ENCODE measurements at regions not wholly inside any gene's neighbourhood (a gene's known extent, or its start where the extent isn't known, plus 50 kb on each side); places are given as distances from the start of the nearest gene placed in this dataset.

DNA sequence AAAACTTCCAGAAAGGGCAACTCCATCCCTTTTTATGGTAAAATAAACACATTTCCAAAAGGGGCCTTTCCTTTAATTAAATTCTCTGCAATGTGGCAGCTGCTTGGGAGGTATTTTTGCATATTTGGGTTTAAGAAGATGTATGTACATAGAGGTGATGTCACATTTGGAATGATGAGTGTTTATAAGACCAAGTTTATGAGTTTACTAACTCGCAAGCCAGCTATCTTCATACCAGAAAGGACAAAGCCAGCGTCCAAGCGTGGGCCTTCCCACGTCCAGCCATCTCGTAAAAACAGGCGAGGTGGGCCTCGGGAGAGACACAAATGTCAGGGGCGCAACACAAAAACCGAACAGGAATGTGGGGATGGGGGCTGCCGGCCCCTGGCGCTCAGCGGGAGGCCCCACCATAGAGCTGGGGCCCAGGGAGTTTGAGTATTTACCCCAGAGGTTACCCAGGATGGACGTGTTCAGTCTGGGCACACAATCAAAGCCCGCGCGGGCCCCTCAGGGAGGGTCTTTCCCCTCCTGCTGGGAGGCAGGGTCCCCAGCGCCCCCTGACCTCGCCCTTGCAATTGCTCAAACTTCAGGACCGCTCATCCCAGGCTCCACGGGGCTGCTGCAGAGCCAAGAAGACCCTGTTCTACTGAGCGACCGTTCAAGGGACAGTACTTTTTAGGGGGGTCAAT, 137.3 kb downstream of the TWIST2 start:
- TF ChIP-seq, protein P1, sequence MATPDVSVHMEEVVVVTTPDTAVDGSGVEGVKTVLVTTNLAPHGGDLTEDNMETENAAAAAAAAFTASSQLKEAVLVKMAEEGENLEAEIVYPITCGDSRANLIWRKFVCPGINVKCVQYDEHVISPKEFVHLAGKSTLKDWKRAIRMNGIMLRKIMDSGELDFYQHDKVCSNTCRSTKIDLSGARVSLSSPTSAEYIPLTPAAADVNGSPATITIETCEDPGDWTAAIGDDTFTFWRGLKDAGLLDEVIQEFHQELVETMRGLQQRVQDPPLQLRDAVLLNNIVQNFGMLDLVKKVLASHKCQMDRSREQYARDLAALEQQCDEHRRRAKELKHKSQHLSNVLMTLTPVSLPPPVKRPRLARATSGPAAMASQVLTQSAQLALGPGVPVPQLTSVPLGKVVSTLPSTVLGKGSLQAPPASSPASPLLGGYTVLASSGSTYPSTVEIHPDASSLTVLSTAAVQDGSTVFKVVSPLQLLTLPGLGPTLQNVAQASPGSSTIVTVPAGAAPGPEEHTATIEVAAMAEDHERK (CRISPR knock-in tag; IDR thresholded peaks at IDR 0.05; ENCODE audit: low read depth): no peak
- TF ChIP-seq, protein P2, sequence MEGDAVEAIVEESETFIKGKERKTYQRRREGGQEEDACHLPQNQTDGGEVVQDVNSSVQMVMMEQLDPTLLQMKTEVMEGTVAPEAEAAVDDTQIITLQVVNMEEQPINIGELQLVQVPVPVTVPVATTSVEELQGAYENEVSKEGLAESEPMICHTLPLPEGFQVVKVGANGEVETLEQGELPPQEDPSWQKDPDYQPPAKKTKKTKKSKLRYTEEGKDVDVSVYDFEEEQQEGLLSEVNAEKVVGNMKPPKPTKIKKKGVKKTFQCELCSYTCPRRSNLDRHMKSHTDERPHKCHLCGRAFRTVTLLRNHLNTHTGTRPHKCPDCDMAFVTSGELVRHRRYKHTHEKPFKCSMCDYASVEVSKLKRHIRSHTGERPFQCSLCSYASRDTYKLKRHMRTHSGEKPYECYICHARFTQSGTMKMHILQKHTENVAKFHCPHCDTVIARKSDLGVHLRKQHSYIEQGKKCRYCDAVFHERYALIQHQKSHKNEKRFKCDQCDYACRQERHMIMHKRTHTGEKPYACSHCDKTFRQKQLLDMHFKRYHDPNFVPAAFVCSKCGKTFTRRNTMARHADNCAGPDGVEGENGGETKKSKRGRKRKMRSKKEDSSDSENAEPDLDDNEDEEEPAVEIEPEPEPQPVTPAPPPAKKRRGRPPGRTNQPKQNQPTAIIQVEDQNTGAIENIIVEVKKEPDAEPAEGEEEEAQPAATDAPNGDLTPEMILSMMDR (CRISPR knock-in tag; IDR thresholded peaks at IDR 0.05): no peak
